Fibroblast of skin of right biceps (primary cell): ENCODE measurements at regions not wholly inside any gene's neighbourhood (a gene's known extent, or its start where the extent isn't known, plus 50 kb on each side); places are given as distances from the start of the nearest gene placed in this dataset.

Experiments
- DNase-seq: peaks from one replicate; pipeline ENCODE4 v3.0.0-alpha.2; 2013

- no peak for DNase-seq
These were observed 235.0 kb upstream of the HNMT start for GRCh38 chr2:137729305-137729704.

- no peak for DNase-seq
These were observed 226.7 kb upstream of the HNMT start for GRCh38 chr2:137737559-137737958.

- no peak for DNase-seq
These were observed 222.4 kb upstream of the HNMT start for GRCh38 chr2:137741784-137742362.

GRCh38 chr2:137747509-137747908 is 216.8 kb upstream of the HNMT start:
- DNase-seq = no peak

GRCh38 chr2:137748533-137748932 is 215.7 kb upstream of the HNMT start:
- no peak for DNase-seq

GRCh38 chr2:137764646-137765045 is 199.6 kb upstream of the HNMT start:
- no peak for DNase-seq

GRCh38 chr2:137769406-137769805 is 194.9 kb upstream of the HNMT start:
- DNase-seq = no peak

GRCh38 chr2:137770166-137770565 is 194.1 kb upstream of the HNMT start:
- DNase-seq = no peak

GRCh38 chr2:137771064-137771463 is 193.2 kb upstream of the HNMT start:
- no peak for DNase-seq

- no peak for DNase-seq
These were observed 191.8 kb upstream of the HNMT start for GRCh38 chr2:137772451-137772850.

- no peak for DNase-seq
These were observed 188.7 kb upstream of the HNMT start for GRCh38 chr2:137775529-137775928.

GRCh38 chr2:137776697-137777096 is 187.6 kb upstream of the HNMT start:
- no peak for DNase-seq

GRCh38 chr2:137797641-137798040 is 166.6 kb upstream of the HNMT start:
- DNase-seq = no peak

- no peak for DNase-seq
These were observed 164.7 kb upstream of the HNMT start for GRCh38 chr2:137799600-137799999.

- no peak for DNase-seq
These were observed 163.9 kb upstream of the HNMT start for GRCh38 chr2:137800386-137800785.

GRCh38 chr2:137801228-137801627 is 163.0 kb upstream of the HNMT start:
- DNase-seq = no peak

GRCh38 chr2:137802038-137802437 is 162.2 kb upstream of the HNMT start:
- DNase-seq = no peak

GRCh38 chr2:137806068-137806805 is 158.0 kb upstream of the HNMT start:
- no peak for DNase-seq

- no peak for DNase-seq
These were observed 155.0 kb upstream of the HNMT start for GRCh38 chr2:137809252-137809651.

GRCh38 chr2:137809837-137810236 is 154.4 kb upstream of the HNMT start:
- DNase-seq = no peak

GRCh38 chr2:137812517-137812916 is 151.8 kb upstream of the HNMT start:
- DNase-seq = no peak

- no peak for DNase-seq
These were observed 151.1 kb upstream of the HNMT start for GRCh38 chr2:137813176-137813575.

- DNase-seq = no peak
These were observed 147.2 kb upstream of the HNMT start for GRCh38 chr2:137817058-137817457.

GRCh38 chr2:137823196-137823595 is 141.1 kb upstream of the HNMT start:
- DNase-seq = no peak

GRCh38 chr2:137824501-137824900 is 139.8 kb upstream of the HNMT start:
- DNase-seq = no peak
